HG02571 (cell line): ENCODE measurements at regions not wholly inside any gene's neighbourhood (a gene's known extent, or its start where the extent isn't known, plus 50 kb on each side); places are given as distances from the start of the nearest gene placed in this dataset.

Source experiments
- ATAC-seq: cut with Tn5 transposase; IDR thresholded peaks from one replicate; pipeline ENCODE4 v1.9.1; 2021; ENCODE audit warnings: mild to moderate bottlenecking, moderate library complexity; ENCODE audit not compliant: unreplicated experiment

- no peak for ATAC-seq
Observed at GRCh38 chr2:16322308-16323125, 343.1 kb downstream of the CYRIA start.

GRCh38 chr2:16321872-16322271, 343.8 kb downstream of the CYRIA start:
- ATAC-seq = no peak

- no peak for ATAC-seq
Observed at GRCh38 chr2:16321256-16321655, 344.4 kb downstream of the CYRIA start.

- no peak for ATAC-seq
Observed at GRCh38 chr2:16320716-16321115, 344.9 kb downstream of the CYRIA start.

- no peak for ATAC-seq
Observed at GRCh38 chr2:16319551-16320121, 346.0 kb downstream of the CYRIA start.

- no peak for ATAC-seq
Observed at GRCh38 chr2:16318474-16319195, 347.0 kb downstream of the CYRIA start.

- no peak for ATAC-seq
Observed at GRCh38 chr2:16318051-16318450, 347.6 kb downstream of the CYRIA start.

GRCh38 chr2:16317211-16317830, 348.3 kb downstream of the CYRIA start:
- no peak for ATAC-seq

- no peak for ATAC-seq
Observed at GRCh38 chr2:16316456-16317210, 349.0 kb downstream of the CYRIA start.

- ATAC-seq = no peak
Observed at GRCh38 chr2:16315908-16316307, 349.7 kb downstream of the CYRIA start.

- ATAC-seq = no peak
Observed at GRCh38 chr2:16315458-16315835, 350.2 kb downstream of the CYRIA start.

- no peak for ATAC-seq
Observed at GRCh38 chr2:16314691-16315457, 350.8 kb downstream of the CYRIA start.

GRCh38 chr2:16314001-16314400, 351.6 kb downstream of the CYRIA start:
- no peak for ATAC-seq

GRCh38 chr2:16313235-16313975, 352.2 kb downstream of the CYRIA start:
- ATAC-seq = no peak

- no peak for ATAC-seq
Observed at GRCh38 chr2:16312771-16313170, 352.9 kb downstream of the CYRIA start.

- no peak for ATAC-seq
Observed at GRCh38 chr2:16311521-16312440, 353.9 kb downstream of the CYRIA start.

- no peak for ATAC-seq
Observed at GRCh38 chr2:16308816-16309215, 356.8 kb downstream of the CYRIA start.

GRCh38 chr2:16304876-16305590, 360.6 kb downstream of the CYRIA start:
- ATAC-seq = no peak
